ENCODE measurements at regions not wholly inside any gene's neighbourhood (a gene's known extent, or its start where the extent isn't known, plus 50 kb on each side); places are given as distances from the start of the nearest gene placed in this dataset.

DNA sequence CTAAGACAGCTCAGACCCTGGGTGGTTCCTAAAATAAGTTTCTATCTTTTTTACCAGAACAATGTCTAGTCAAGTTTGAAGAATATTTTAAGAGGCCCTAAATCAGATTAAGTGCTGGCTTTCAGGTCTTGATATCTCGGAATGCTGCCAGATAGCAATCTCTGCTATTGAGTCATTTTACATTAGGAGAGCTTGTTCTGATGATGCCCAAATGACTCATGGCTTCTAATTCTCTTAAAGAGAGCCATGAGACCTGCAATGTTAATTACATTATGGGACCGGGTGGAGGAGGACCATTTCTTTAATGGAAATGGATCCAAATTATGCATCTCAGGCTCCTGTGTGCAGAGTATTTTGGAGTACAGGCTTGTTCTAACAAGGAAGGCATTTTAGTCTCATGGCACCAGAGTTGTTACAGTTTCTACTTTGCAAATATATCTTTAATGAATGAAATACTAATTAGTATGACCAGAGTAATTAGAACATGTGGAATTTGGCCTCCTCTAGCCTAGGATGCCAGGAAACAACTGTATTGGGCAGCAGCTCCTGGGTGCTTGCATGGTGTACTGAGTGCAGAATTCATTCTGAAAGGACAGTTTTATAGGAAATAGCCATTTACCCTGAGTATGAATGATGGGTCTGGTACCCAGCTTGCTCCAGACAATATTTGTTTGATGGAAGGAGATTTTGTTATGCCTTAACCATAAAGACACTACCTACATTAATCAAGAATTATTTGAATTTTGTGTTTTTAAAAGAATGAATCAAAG is 94.0 kb upstream of the SULT1C3 start:
- H3K9me3 ChIP-seq (ENCODE audit: insufficient read depth, low read depth, low read length), result no peaks in the 10 kb centered on the region; the same call in 1 of the 2 replicates
- H3K9ac ChIP-seq (ENCODE audit: low read depth, low read length), result no peak overlapping the region
- H3K27me3 ChIP-seq (ENCODE audit: insufficient read depth, low read length), result no peaks in the 10 kb centered on the region
- H3K4me1 ChIP-seq (ENCODE audit: insufficient read depth, low read length), result no peaks in the 10 kb centered on the region
- H3K4me3 ChIP-seq (ENCODE audit: low read length), result no peak overlapping the region
- no peaks in the 10 kb centered on the region for H3K36me3 ChIP-seq (ENCODE audit: insufficient read depth, low read depth, low read length)
- H3K27ac ChIP-seq (ENCODE audit: low read length), result no peak overlapping the region

DNA sequence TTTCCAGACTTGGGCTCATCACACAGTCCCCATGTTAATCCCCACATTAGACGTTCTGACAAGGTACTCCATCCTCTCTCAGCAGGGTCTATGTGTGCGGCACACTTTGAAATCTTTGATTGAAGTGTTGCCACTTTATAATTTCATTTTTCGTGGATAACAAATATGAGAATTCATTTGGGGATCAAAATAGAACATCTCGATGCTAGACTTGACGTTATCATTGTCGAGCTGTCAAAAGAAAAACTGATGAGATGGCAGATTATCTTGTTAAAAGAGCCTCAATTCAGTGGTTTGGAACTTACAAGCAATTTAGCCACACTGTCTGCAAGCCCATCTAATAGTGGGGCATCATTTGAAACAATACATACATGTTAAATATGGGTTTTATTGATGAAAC is 91.2 kb upstream of the SULT1C3 start:
- no peaks in the 10 kb centered on the region for H3K36me3 ChIP-seq (ENCODE audit: insufficient read depth, low read depth, low read length)
- H3K27me3 ChIP-seq (ENCODE audit: insufficient read depth, low read length), result no peaks in the 10 kb centered on the region
- H3K4me3 ChIP-seq (ENCODE audit: low read length), result no peak overlapping the region

DNA sequence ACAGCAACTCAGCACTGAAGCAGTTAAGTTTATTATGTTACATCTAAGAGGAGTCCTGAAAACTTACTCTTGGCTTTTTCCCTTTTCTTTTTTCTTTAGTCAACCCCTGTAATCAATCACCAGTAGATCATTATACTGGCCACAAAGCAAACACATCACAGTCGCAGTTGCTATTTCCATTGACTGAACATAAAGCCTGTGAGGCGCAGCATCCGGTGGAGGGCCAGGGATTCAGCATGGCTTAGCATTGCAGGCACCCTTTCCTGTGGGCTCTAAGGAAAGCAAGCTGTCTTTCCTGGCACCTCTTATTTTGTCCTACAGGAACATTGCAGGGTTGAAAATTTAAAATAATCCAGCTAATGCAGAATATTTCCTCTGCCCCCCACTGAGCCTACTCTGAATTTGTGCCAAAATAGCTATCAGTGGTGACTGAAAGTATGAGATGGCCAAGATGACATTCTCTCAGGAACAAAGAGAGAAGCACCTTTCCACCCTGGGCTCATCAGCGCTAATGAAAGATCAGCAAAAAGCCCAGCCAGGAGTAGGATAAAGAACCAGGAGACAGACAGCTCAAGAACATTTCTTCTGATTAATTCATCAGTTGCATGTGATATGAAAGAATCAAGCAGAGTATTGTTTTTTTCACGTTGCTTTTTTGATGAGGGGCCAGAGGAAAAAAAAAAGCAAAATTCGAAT is 85.3 kb upstream of the SULT1C3 start:
- Histone ChIP-seq H3K4me1 (ENCODE audit: insufficient read depth, low read length) (no peaks in the 10 kb centered on the region), H3K27me3 (ENCODE audit: insufficient read depth, low read length) (no peaks in the 10 kb centered on the region)

More for the DNA sequence above, 91.2 kb upstream of the SULT1C3 start:
- no peak overlapping the region for H3K9ac ChIP-seq (ENCODE audit: low read depth, low read length)
- no peaks in the 10 kb centered on the region; the same call in 1 of the 2 replicates for H3K9me3 ChIP-seq (ENCODE audit: insufficient read depth, low read depth, low read length)
- H3K27ac ChIP-seq (ENCODE audit: low read length), result no peak overlapping the region
- H3K4me1 ChIP-seq (ENCODE audit: insufficient read depth, low read length), result no peaks in the 10 kb centered on the region

DNA sequence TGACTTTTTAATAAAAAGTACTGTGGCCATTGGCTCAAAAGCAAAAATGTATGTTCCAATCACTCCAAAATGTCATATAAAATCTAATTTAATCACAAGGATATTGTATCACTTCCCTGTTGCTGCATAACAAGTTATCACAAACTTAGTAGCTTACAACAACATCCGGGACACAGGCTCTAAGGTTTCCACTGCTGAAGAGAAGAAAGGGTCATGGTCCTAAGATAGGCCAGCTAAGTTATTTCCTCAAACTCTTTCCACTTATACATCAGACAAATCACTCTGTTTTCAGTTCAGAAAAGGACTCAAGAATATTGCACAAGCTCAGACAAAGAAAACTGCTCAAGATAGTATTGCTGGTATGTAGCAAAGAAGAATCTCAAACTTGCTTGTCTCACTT is 78.5 kb upstream of the SULT1C3 start:
- H3K27me3 ChIP-seq (ENCODE audit: insufficient read depth, low read length), result no peaks in the 10 kb centered on the region
- no peaks in the 10 kb centered on the region for H3K9me3 ChIP-seq (ENCODE audit: insufficient read depth, low read depth, low read length)
- no peaks in the 10 kb centered on the region for H3K36me3 ChIP-seq (ENCODE audit: insufficient read depth, low read depth, low read length)
- H3K9ac ChIP-seq (ENCODE audit: low read depth, low read length), result no peak overlapping the region
- H3K4me3 ChIP-seq (ENCODE audit: low read length), result no peak overlapping the region
- no peak overlapping the region for H3K27ac ChIP-seq (ENCODE audit: low read length)
- peaks cover 16% of the 10 kb centered on the region for H3K4me1 ChIP-seq (ENCODE audit: insufficient read depth, low read length)

More for the DNA sequence above, 85.3 kb upstream of the SULT1C3 start:
- H3K36me3 ChIP-seq (ENCODE audit: insufficient read depth, low read depth, low read length), result no peaks in the 10 kb centered on the region
- H3K27ac ChIP-seq (ENCODE audit: low read length), result no peak overlapping the region
- no peak overlapping the region for H3K4me3 ChIP-seq (ENCODE audit: low read length)
- no peak overlapping the region for H3K9ac ChIP-seq (ENCODE audit: low read depth, low read length)
- H3K9me3 ChIP-seq (ENCODE audit: insufficient read depth, low read depth, low read length), result no peaks in the 10 kb centered on the region; the same call in 1 of the 2 replicates

DNA sequence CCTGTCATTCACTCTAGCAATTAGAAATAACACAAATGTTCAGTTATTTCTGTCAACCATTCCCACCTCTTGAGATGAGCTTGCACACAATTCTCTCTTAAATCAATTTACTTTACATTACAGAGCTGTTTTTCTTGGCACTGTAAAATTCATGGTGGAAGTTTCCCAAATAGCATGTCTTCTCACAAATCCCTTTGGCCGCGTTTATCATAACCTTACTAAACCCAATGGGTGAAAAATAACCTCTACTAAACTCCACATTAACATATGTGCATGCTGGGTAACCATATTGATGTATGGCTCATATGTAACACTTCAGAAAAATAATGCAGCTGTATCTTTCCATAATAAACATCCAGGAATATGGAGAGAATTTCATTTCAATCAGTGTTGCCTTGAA is 75.5 kb upstream of the SULT1C3 start:
- Histone ChIP-seq H3K9me3 (ENCODE audit: insufficient read depth, low read depth, low read length) (no peaks in the 10 kb centered on the region), H3K27me3 (ENCODE audit: insufficient read depth, low read length) (no peaks in the 10 kb centered on the region), H3K4me1 (ENCODE audit: insufficient read depth, low read length) (peaks cover 16% of the 10 kb centered on the region), H3K9ac (ENCODE audit: low read depth, low read length) (no peak overlapping the region), H3K36me3 (ENCODE audit: insufficient read depth, low read depth, low read length) (no peaks in the 10 kb centered on the region), H3K4me3 (ENCODE audit: low read length) (no peak overlapping the region), H3K27ac (ENCODE audit: low read length) (no peak overlapping the region)

DNA sequence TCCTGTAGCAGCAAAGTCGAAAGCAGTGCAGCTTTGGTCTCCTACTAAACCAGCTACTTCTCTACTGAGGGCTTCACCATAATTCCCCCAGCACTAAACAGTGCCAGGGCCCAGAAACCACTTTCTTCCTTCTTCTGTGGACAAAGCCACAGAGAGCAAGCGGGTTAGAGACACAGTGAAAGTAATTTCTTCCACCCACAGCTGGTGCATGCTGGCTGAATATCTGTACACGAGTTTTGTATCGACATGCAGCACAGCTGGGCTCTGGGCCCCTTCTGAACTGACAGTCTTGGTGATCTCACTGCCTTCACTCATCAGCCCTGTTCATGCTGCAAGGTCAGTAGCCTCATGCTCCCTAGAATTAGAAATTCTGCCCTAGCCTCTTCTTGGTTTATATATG is 74.0 kb upstream of the SULT1C3 start:
- Histone ChIP-seq H3K4me1 (ENCODE audit: insufficient read depth, low read length) (peaks cover 16% of the 10 kb centered on the region), H3K36me3 (ENCODE audit: insufficient read depth, low read depth, low read length) (no peaks in the 10 kb centered on the region)

DNA sequence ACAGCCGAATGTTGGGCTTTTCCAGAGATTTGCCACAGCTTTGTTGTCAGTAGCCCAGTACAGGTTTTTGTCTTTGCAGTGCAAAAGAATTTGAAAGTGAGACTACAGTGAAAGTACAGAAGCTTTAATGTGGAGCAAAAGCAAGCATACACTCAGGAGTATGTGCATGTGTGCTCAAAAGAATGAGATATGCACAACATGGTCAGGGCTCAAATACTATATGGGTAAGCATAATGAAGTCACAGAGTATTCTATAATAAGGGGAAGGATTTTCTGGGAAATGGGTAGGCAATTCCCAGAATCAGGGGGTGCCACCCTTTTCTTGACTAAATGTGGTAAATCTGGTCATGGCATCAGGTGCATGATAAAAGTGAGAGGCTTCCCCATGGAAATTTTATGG is 72.1 kb upstream of the SULT1C3 start:
- no peak overlapping the region for H3K27ac ChIP-seq (ENCODE audit: low read length)

More for the DNA sequence above, 74.0 kb upstream of the SULT1C3 start:
- Histone ChIP-seq H3K27ac (ENCODE audit: low read length) (no peak overlapping the region), H3K4me3 (ENCODE audit: low read length) (no peak overlapping the region), H3K27me3 (ENCODE audit: insufficient read depth, low read length) (no peaks in the 10 kb centered on the region), H3K9me3 (ENCODE audit: insufficient read depth, low read depth, low read length) (no peaks in the 10 kb centered on the region), H3K9ac (ENCODE audit: low read depth, low read length) (no peak overlapping the region)

DNA sequence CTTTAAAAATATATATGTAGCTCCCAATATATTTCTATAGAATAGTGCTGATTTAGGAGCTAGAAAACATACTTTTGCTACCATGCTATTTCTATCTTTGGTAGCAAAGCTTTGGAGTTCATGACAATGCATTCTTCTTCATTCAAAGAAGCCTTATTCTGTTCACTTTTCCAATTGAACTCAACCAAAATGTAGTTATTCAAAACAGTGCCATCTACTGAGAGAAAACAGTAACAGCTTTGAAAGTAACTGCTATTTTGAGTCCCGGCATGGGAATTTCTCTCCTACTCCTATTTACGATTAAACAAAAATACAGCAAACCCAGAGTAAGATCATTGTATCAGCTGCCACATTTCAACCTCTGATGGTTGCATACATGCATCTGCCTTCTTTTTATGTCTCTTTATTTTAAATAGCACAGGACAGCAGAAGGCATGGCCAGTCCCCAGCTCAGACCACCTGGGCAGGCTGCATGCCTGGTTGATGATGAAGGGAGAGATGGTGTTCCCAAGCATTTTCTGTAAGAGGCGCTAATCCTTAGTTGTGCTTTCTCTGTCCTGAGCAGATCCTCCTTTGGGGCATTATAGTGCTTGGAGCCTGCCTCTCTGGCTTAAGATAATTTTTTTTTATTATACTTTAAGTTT is 69.7 kb upstream of the SULT1C3 start:
- Histone ChIP-seq H3K9me3 (ENCODE audit: insufficient read depth, low read depth, low read length) (no peaks in the 10 kb centered on the region), H3K27ac (ENCODE audit: low read length) (no peak overlapping the region), H3K9ac (ENCODE audit: low read depth, low read length) (no peak overlapping the region), H3K4me1 (ENCODE audit: insufficient read depth, low read length) (no peaks in the 10 kb centered on the region), H3K4me3 (ENCODE audit: low read length) (no peak overlapping the region), H3K36me3 (ENCODE audit: insufficient read depth, low read depth, low read length) (no peaks in the 10 kb centered on the region), H3K27me3 (ENCODE audit: insufficient read depth, low read length) (no peaks in the 10 kb centered on the region)

More for the DNA sequence above, 72.1 kb upstream of the SULT1C3 start:
- no peaks in the 10 kb centered on the region for H3K9me3 ChIP-seq (ENCODE audit: insufficient read depth, low read depth, low read length)
- no peak overlapping the region for H3K9ac ChIP-seq (ENCODE audit: low read depth, low read length)
- H3K4me1 ChIP-seq (ENCODE audit: insufficient read depth, low read length), result peaks cover 16% of the 10 kb centered on the region
- no peaks in the 10 kb centered on the region for H3K36me3 ChIP-seq (ENCODE audit: insufficient read depth, low read depth, low read length)
- H3K27me3 ChIP-seq (ENCODE audit: insufficient read depth, low read length), result no peaks in the 10 kb centered on the region
- H3K4me3 ChIP-seq (ENCODE audit: low read length), result no peak overlapping the region

DNA sequence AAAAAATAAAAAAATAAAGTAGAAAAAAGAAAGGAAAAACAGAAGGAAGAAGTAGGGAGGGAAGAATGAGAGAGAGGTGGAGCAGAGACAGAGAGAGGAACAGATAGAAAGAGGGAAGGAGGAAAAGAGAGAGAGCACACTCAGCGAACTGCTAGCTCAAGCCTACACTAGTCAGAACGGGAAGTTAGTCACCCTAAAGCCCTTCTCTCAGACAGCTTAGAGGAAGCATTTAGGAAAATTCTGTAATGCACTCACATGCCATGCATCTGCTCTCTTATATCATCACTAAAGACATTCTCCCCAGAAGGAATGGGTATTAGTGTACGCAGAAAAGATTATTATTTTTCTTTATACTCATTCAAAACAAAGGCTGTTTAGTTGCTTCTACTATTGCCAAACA is 68.1 kb upstream of the SULT1C3 start:
- Histone ChIP-seq H3K4me1 (ENCODE audit: insufficient read depth, low read length) (no peaks in the 10 kb centered on the region), H3K27ac (ENCODE audit: low read length) (no peak overlapping the region), H3K9me3 (ENCODE audit: insufficient read depth, low read depth, low read length) (no peaks in the 10 kb centered on the region), H3K9ac (ENCODE audit: low read depth, low read length) (no peak overlapping the region), H3K4me3 (ENCODE audit: low read length) (no peak overlapping the region), H3K36me3 (ENCODE audit: insufficient read depth, low read depth, low read length) (no peaks in the 10 kb centered on the region), H3K27me3 (ENCODE audit: insufficient read depth, low read length) (no peaks in the 10 kb centered on the region)

DNA sequence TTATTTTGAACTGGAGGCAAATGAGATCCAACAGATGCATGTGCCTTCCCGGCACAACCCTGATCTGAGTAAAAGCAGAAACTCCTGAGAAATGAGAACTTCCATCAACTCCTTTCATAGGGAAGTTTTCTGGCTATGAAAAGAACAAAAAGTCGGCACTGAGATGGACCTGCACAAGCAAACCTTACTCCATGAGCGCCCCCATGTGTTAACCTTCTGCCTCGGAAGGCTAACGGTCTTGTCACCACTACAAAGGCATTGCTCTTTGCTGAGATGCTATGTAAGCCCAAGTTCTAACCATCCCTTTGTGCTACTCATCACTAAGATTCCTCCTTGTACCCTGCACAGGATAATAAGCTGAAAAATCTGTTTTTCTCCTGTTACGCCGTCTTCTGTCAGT is 57.3 kb upstream of the SULT1C3 start:
- no peaks in the 10 kb centered on the region for H3K27me3 ChIP-seq (ENCODE audit: insufficient read depth, low read length)
- H3K9ac ChIP-seq (ENCODE audit: low read depth, low read length), result no peak overlapping the region
- H3K4me3 ChIP-seq (ENCODE audit: low read length), result no peak overlapping the region
- no peak overlapping the region for H3K27ac ChIP-seq (ENCODE audit: low read length)
- H3K9me3 ChIP-seq (ENCODE audit: insufficient read depth, low read depth, low read length), result no peaks in the 10 kb centered on the region
- H3K4me1 ChIP-seq (ENCODE audit: insufficient read depth, low read length), result no peaks in the 10 kb centered on the region
- H3K36me3 ChIP-seq (ENCODE audit: insufficient read depth, low read depth, low read length), result no peaks in the 10 kb centered on the region

DNA sequence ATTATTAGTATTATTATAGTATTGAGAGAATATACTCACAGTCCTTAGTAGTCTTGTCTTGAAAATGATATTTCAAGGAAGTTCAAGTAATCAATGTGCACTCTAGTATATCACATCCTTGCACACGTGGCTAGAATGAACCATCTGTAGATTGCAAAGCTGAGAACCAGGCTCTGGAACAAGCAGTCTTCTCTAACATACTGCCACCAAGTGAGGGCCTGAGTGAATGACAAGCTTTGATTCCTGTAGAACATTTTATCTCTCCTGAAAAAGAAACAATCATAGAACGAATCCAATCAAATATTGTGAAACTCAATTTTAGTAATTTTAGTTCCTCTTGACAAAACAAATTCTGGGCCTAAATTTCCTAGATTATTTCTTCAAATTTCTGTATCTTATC is 55.3 kb upstream of the SULT1C3 start:
- Histone ChIP-seq H3K4me3 (ENCODE audit: low read length) (no peak overlapping the region), H3K27me3 (ENCODE audit: insufficient read depth, low read length) (no peaks in the 10 kb centered on the region), H3K27ac (ENCODE audit: low read length) (no peak overlapping the region), H3K9me3 (ENCODE audit: insufficient read depth, low read depth, low read length) (no peaks in the 10 kb centered on the region), H3K9ac (ENCODE audit: low read depth, low read length) (no peak overlapping the region), H3K36me3 (ENCODE audit: insufficient read depth, low read depth, low read length) (no peaks in the 10 kb centered on the region), H3K4me1 (ENCODE audit: insufficient read depth, low read length) (no peaks in the 10 kb centered on the region)

DNA sequence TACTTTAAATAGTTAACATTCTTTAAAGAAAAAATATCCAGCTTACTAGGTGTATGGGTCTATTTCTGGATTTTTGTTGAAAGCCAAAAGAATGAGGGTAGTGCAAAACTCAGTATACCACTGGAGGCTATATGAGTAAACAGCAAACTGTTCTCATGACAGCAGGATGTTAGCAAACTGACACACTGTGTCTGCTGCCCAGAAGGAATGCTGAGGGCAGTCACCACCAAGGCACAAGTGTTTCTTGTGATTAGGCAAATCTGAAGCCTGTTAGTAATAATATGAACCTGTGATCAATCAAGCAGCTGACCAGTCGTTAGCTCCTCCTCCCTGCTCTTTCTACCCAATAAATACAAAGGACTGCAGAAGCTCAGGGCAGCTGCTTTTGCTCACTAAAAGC is 50.5 kb upstream of the SULT1C3 start:
- no peak overlapping the region for H3K9ac ChIP-seq (ENCODE audit: low read depth, low read length)
- no peak overlapping the region for H3K27ac ChIP-seq (ENCODE audit: low read length)
- no peaks in the 10 kb centered on the region for H3K4me1 ChIP-seq (ENCODE audit: insufficient read depth, low read length)
- H3K4me3 ChIP-seq (ENCODE audit: low read length), result no peak overlapping the region
- no peaks in the 10 kb centered on the region for H3K27me3 ChIP-seq (ENCODE audit: insufficient read depth, low read length)
- no peaks in the 10 kb centered on the region for H3K36me3 ChIP-seq (ENCODE audit: insufficient read depth, low read depth, low read length)
- no peaks in the 10 kb centered on the region for H3K9me3 ChIP-seq (ENCODE audit: insufficient read depth, low read depth, low read length)

Measured in iPS-20b (cell line).